HepG2 (cell line): ENCODE measurements at regions not wholly inside any gene's neighbourhood (a gene's known extent, or its start where the extent isn't known, plus 50 kb on each side); places are given as distances from the start of the nearest gene placed in this dataset.
A peak's percentile ranks its signal among the peaks of the same experiment; 100 is the strongest.

ENCODE experiments used
- ATAC-seq: fragments of 200-7000 bp; cut with Tn5 transposase; 3 replicates; pipeline ENCODE4 v1.9.1; 2020; ENCODE audit warnings: mild to moderate bottlenecking, moderate library complexity
- BruUV-seq: library from RNA; stranded (reverse); fragments of 400-500 nt; replicated peaks from 2 replicates; lab custom pipeline; 2021; lab: Mats Ljungman, UMichigan
- CTCF ChIA-PET: fragments of 300-600 bp; formaldehyde crosslinking; extraction: SDS; loops from one replicate; lab custom pipeline; 2021; ENCODE audit warnings: low total read pairs, inconsistent platforms, low intra/inter-chr PET ratio; lab: Yijun Ruan, JAX
- POLR2A ChIA-PET: fragments of 350-600 bp; sonication (Branson Sonifier 250); formaldehyde crosslinking; loops from one replicate; lab custom pipeline; 2020; ENCODE audit warnings: antibody characterized with exemption, inconsistent platforms; lab: Yijun Ruan, JAX
- DNase-seq: peaks from one replicate; pipeline ENCODE4 v3.0.0-alpha.2; 2015; ENCODE audit warnings: low spot score
- FAIRE-seq: peaks from 3 replicates; lab custom pipeline; 2011; peaks lifted over from hg19 to GRCh38; lab: Jason Lieb, UNC
- H2AFZ ChIP-seq: one replicate; pipeline ENCODE4 v1.6.1; 2011; ENCODE audit warnings: low read length, inconsistent platforms
- H3K27ac ChIP-seq: fragments of 300-600 bp; 3 replicates; pipeline ENCODE4 v1.8.0; 2011; ENCODE audit warnings: mixed run types, mild to moderate bottlenecking, mixed read lengths, low read length, inconsistent platforms; ENCODE audit not compliant: insufficient read depth; ENCODE audit errors: extremely low read length
- H3K27me3 ChIP-seq, 2 experiments: fragments of 200-600 bp in 1 of 2; 2 replicates in 1 of 2; 3 replicates in 1 of 2; pipeline versions ENCODE4 v1.6.0 to v1.8.0; 2011; ENCODE audit warnings: low read length in 2 of 2, mild to moderate bottlenecking in 2 of 2, moderate library complexity in 2 of 2, inconsistent platforms in 1 of 2; ENCODE audit not compliant: insufficient read depth in 2 of 2, control insufficient read depth in 1 of 2
- H3K36me3 ChIP-seq, 2 experiments: fragments of 200-600 bp in 1 of 2; replicated peaks in 1 of 2; 2 replicates in 1 of 2; 3 replicates in 1 of 2; pipeline versions ENCODE4 v1.5.1 to v1.8.0; 2011; ENCODE audit warnings: low read length in 2 of 2, inconsistent platforms in 1 of 2; ENCODE audit not compliant: insufficient read depth in 2 of 2, control insufficient read depth in 1 of 2
- H3K4me1 ChIP-seq: 2 replicates; pipeline ENCODE4 v1.5.1; 2012; ENCODE audit warnings: low read length, inconsistent platforms; ENCODE audit not compliant: insufficient read depth
- H3K4me2 ChIP-seq: 2 replicates; pipeline ENCODE4 v1.6.0; 2011; ENCODE audit warnings: low read depth, low read length, inconsistent platforms
- H3K4me3 ChIP-seq, 3 experiments: fragments of 200-600 bp in 1 of 3; sonication (generic), shearing (Covaris generic) in 1 of 3; replicated peaks in 1 of 3; 2 replicates each; pipeline ENCODE4 v1.5.1; 2011 to 2016; ENCODE audit warnings: low read length in 3 of 3, inconsistent platforms in 2 of 3, low read depth in 2 of 3, mild to moderate bottlenecking in 2 of 3, control low read depth in 1 of 3, mixed read lengths in 1 of 3; ENCODE audit not compliant: insufficient read depth in 1 of 3
- H3K79me2 ChIP-seq: one replicate; pipeline ENCODE4 v1.6.1; 2011; ENCODE audit warnings: low read length, inconsistent platforms; ENCODE audit not compliant: insufficient read depth
- H3K9ac ChIP-seq: 2 replicates; pipeline ENCODE4 v1.6.0; 2011; ENCODE audit warnings: mild to moderate bottlenecking, low read depth, low read length, inconsistent platforms; ENCODE audit not compliant: insufficient read depth
- H3K9me3 ChIP-seq: 2 replicates; pipeline ENCODE4 v1.5.1; 2012; ENCODE audit warnings: mild to moderate bottlenecking, low read length
- H4K20me1 ChIP-seq: 2 replicates; pipeline ENCODE4 v1.6.0; 2011; ENCODE audit warnings: inconsistent platforms, mild to moderate bottlenecking, low read length, moderate library complexity; ENCODE audit not compliant: insufficient read depth
- DR1 ChIP-seq: sonication (generic); formaldehyde crosslinking; IDR thresholded peaks from 2 replicates; pipeline ENCODE4 v1.8.0; 2021; ENCODE audit warnings: mild to moderate bottlenecking, missing genetic modification reagents, inconsistent platforms
- HNF1B ChIP-seq: sonication (generic); formaldehyde crosslinking; IDR thresholded peaks from 2 replicates; pipeline ENCODE4 v1.5.1; 2020; ENCODE audit warnings: mild to moderate bottlenecking, moderate library complexity, missing genetic modification reagents
- UBTF ChIP-seq: sonication (generic); formaldehyde crosslinking; IDR thresholded peaks from 2 replicates; pipeline ENCODE4 v1.4.0; 2020; ENCODE audit warnings: mild to moderate bottlenecking, missing genetic modification reagents
- ZBTB38 ChIP-seq: sonication (generic); formaldehyde crosslinking; IDR thresholded peaks from 2 replicates; pipeline ENCODE4 v1.5.1; 2020; ENCODE audit warnings: mild to moderate bottlenecking, missing genetic modification reagents
- ZBTB4 ChIP-seq: sonication (generic); formaldehyde crosslinking; IDR thresholded peaks from 2 replicates; pipeline ENCODE4 v1.4.0; 2020; ENCODE audit warnings: missing genetic modification reagents, mild to moderate bottlenecking, borderline replicate concordance
- ZFP41 ChIP-seq: sonication (generic); formaldehyde crosslinking; IDR thresholded peaks from 2 replicates; pipeline ENCODE4 v1.4.0; 2020; ENCODE audit warnings: mild to moderate bottlenecking, missing genetic modification reagents, borderline replicate concordance
- ZFY ChIP-seq: sonication (generic); formaldehyde crosslinking; IDR thresholded peaks from 2 replicates; pipeline ENCODE4 v1.4.0; 2020; ENCODE audit warnings: missing genetic modification reagents
- ZNF143 ChIP-seq: sonication (generic); formaldehyde crosslinking; IDR thresholded peaks from 2 replicates; pipeline ENCODE4 v1.4.0; 2020; ENCODE audit warnings: missing genetic modification reagents
- ZNF501 ChIP-seq: sonication (generic); formaldehyde crosslinking; IDR thresholded peaks from 2 replicates; pipeline ENCODE4 v1.5.1; 2020; ENCODE audit warnings: mild to moderate bottlenecking, moderate library complexity, missing genetic modification reagents
- ZNF550 ChIP-seq: sonication (generic); formaldehyde crosslinking; IDR thresholded peaks from 2 replicates; pipeline ENCODE4 v1.4.0; 2020; ENCODE audit warnings: mild to moderate bottlenecking, missing genetic modification reagents, borderline replicate concordance
- ZNF607 ChIP-seq: sonication (generic); formaldehyde crosslinking; IDR thresholded peaks from 2 replicates; pipeline ENCODE4 v1.5.1; 2020; ENCODE audit warnings: missing genetic modification reagents, mild to moderate bottlenecking, borderline replicate concordance
- ZNF776 ChIP-seq: sonication (generic); formaldehyde crosslinking; IDR thresholded peaks from 2 replicates; pipeline ENCODE4 v1.4.0; 2020; ENCODE audit warnings: mild to moderate bottlenecking, missing genetic modification reagents
- ZNF879 ChIP-seq: sonication (generic); formaldehyde crosslinking; IDR thresholded peaks from 2 replicates; pipeline ENCODE4 v1.8.1; 2023; ENCODE audit warnings: missing genetic modification reagents
- WGBS: methylation state at CpG from one replicate; pipeline ENCODE4 v1.1.6; 2017; ENCODE audit warnings: low lambda C conversion rate; 5-methylcytosine and 5-hydroxymethylcytosine counted together
- in situ Hi-C: cut with HindIII; loops from 2 replicates; pipeline ENCODE4 v1.10.0; 2017; ENCODE audit warnings: low pct_unique_long_range_greater_than_20kb; ENCODE audit not compliant: extremely low pct_ligation_motif_present
- intact Hi-C: fragments of 100-400 bp; cut with micrococcal nuclease; formaldehyde crosslinking; loops from one replicate; pipeline ENCODE4 v1.10.0; 2022; ENCODE audit not compliant: unreplicated experiment

- WGBS: 68% methylated on average over 10 of the region's 10 CpGs
- H3K27ac ChIP-seq: no peak overlapping the region
- H3K4me2 ChIP-seq: no peak overlapping the region
- CTCF ChIA-PET: no interaction called here
- H3K9me3 ChIP-seq: no peaks in the 10 kb centered on the region
- no peaks in the 10 kb centered on the region for H3K27me3 ChIP-seq
- in situ Hi-C loops (loop anchor here (5.0 kb wide), 1 partner anchor 177 kb away; no protein-coding TSS in a partner anchor), intact Hi-C loops (no loop called here)
- H3K9ac ChIP-seq: no peak overlapping the region
- H3K36me3 ChIP-seq: no peaks in the 10 kb centered on the region
- no TSS peak for BruUV-seq
- ATAC-seq: 0 out of 3 replicates have a peak, but pooled peaks have one; percentile 3
- H4K20me1 ChIP-seq: no peaks in the 10 kb centered on the region
- no peak for DNase-seq
- H3K4me3 ChIP-seq: no peak overlapping the region
- peaks cover 73% of the 10 kb centered on the region for H3K4me1 ChIP-seq
- POLR2A ChIA-PET: interaction anchor here (0.5 to 6.9 kb wide), 13 partner anchors 8 to 171 kb away, joined by 3 to 56 read pairs (median 4); no protein-coding TSS in a partner anchor
- H2AFZ ChIP-seq: peak overlapping the region; percentile 42
- no peaks in the 10 kb centered on the region for H3K79me2 ChIP-seq
- no peak for FAIRE-seq
- TF ChIP-seq ZNF143 (CRISPR knock-in tag): peak; percentile 35; the same call in 1 of the 2 replicates
- 0 out of 2 replicates have a peak, but pooled peaks have one; percentile 26 for TF ChIP-seq UBTF (CRISPR knock-in tag)
- TF ChIP-seq ZNF879 (CRISPR knock-in tag): no peak
- TF ChIP-seq ZBTB38 (CRISPR knock-in tag): peak; percentile 15; the same call in 1 of the 2 replicates
- TF ChIP-seq ZFY (CRISPR knock-in tag): 0 out of 2 replicates have a peak, but pooled peaks have one; percentile 18
- TF ChIP-seq DR1: peak; percentile 41; the same call in 1 of the 2 replicates
- TF ChIP-seq ZNF550 (CRISPR knock-in tag): 0 out of 2 replicates have a peak, but pooled peaks have one; percentile 48
- TF ChIP-seq ZNF501 (CRISPR knock-in tag): peak; percentile 55; the same call in 1 of the 2 replicates
- TF ChIP-seq ZNF607 (CRISPR knock-in tag): 0 out of 2 replicates have a peak, but pooled peaks have one; percentile 30
- TF ChIP-seq ZNF776 (CRISPR knock-in tag): 0 out of 2 replicates have a peak, but pooled peaks have one; percentile 25
- peak; percentile 42; the same call in 1 of the 2 replicates for TF ChIP-seq HNF1B (CRISPR knock-in tag)
- peak; percentile 72; the same call in 1 of the 2 replicates for TF ChIP-seq ZBTB4 (CRISPR knock-in tag)
- TF ChIP-seq ZFP41 (CRISPR knock-in tag): 0 out of 2 replicates have a peak, but pooled peaks have one; percentile 69
Observed at GRCh38 chr20:50284811-50285375, 94.3 kb downstream of the CEBPB start.
